Psoas muscle (tissue), 7 donors: ENCODE measurements at regions not wholly inside any gene's neighbourhood (a gene's known extent, or its start where the extent isn't known, plus 50 kb on each side); places are given as distances from the start of the nearest gene placed in this dataset.

Experiments used
- ATAC-seq, 4 donors: fragments of 200-7000 bp; cut with Tn5 transposase; one replicate each; pipeline ENCODE4 v1.9.1; 2020; ENCODE audit warnings: moderate library complexity in 3 of 4, mild to moderate bottlenecking in 2 of 4
- DNase-seq, 2 donors: peaks; one replicate each; pipeline ENCODE4 v3.0.0-alpha.2; 2020
- H3K27ac ChIP-seq: fragments of 200-600 bp; one replicate; pipeline ENCODE4 v1.8.0; 2022
- H3K27me3 ChIP-seq, 3 donors: fragments of 200-600 bp in 1 of 3; one replicate each; pipeline versions ENCODE4 v1.6.1 to v1.8.0; 2013 to 2022; ENCODE audit warnings: low read length in 2 of 3, mild to moderate bottlenecking in 2 of 3, moderate library complexity in 1 of 3; ENCODE audit not compliant: insufficient read depth in 3 of 3
- H3K36me3 ChIP-seq, 2 donors: fragments of 200-600 bp in 1 of 2; one replicate each; pipeline versions ENCODE4 v1.6.1 to v1.8.0; 2013 to 2022; ENCODE audit warnings: low read depth in 1 of 2, mild to moderate bottlenecking in 1 of 2, moderate library complexity in 1 of 2; ENCODE audit not compliant: insufficient read depth in 1 of 2
- H3K4me1 ChIP-seq: fragments of 200-600 bp; one replicate; pipeline ENCODE4 v1.8.0; 2022
- H3K4me3 ChIP-seq: fragments of 200-600 bp; one replicate; pipeline ENCODE4 v1.8.0; 2022; ENCODE audit warnings: mild to moderate bottlenecking
- H3K9me3 ChIP-seq: fragments of 200-600 bp; one replicate; pipeline ENCODE4 v1.8.0; 2022
- CTCF ChIP-seq: fragments of 200-600 bp; IDR thresholded peaks from one replicate; pipeline ENCODE4 v1.8.0; 2022; ENCODE audit warnings: antibody characterized with exemption
- WGBS, 3 donors: extraction: QIAGEN DNeasy Blood & Tissue Kit; methylation state at CpG; one replicate each; pipeline versions ENCODE4 v1.1.6 to v1.1.7; 2013; 5-methylcytosine and 5-hydroxymethylcytosine counted together
- intact Hi-C, 2 donors: fragments of 100-400 bp; cut with DNase I; formaldehyde crosslinking; loops; one replicate each; pipeline versions ENCODE4 v1.11.0 to v1.14.2; 2022
- donor health status: healthy with polysubstance abuse.
- donor health status: DM: no; HTN: no; CAD: no; lungs with moderate emphysema.
- donor health status: Bipolar disorder and iron deficiency.
- donor health status: healthy.
- donor health status: DM: yes; HTN: yes; CAD: no.
- donor health status: DM: no; HTN: no; CAD: no.
- donor health status: DM: yes; HTN: yes; CAD: no.

- ATAC-seq (no peak), DNase-seq (no peak)
- H3K4me3 ChIP-seq: no peak overlapping the region
- no peaks in the 10 kb centered on the region for H3K27me3 ChIP-seq
- intact Hi-C loops: no loop called here
- H3K36me3 ChIP-seq: no peaks in the 10 kb centered on the region
- H3K9me3 ChIP-seq: no peaks in the 10 kb centered on the region
- no peak for TF ChIP-seq CTCF
- no peak overlapping the region for H3K27ac ChIP-seq
- no peaks in the 10 kb centered on the region for H3K4me1 ChIP-seq
- 65 to 71% (median 70%) methylated on average over 6 of the region's 6 CpGs for WGBS, 3 donors
Observed at GRCh38 chr15:97598353-97598798, 362.1 kb upstream of the ARRDC4 start.

GRCh38 chr15:97600190-97600589 is 360.3 kb upstream of the ARRDC4 start:
- no peak overlapping the region for H3K27ac ChIP-seq
- intact Hi-C loops: no loop called here
- 78 to 81% (median 80%) methylated on average over 5 of the region's 5 CpGs for WGBS, 3 donors
- ATAC-seq (no peak), DNase-seq (no peak)
- H3K9me3 ChIP-seq: no peaks in the 10 kb centered on the region
- no peaks in the 10 kb centered on the region for H3K36me3 ChIP-seq
- TF ChIP-seq CTCF: no peak
- no peak overlapping the region for H3K4me3 ChIP-seq
- no peaks in the 10 kb centered on the region for H3K4me1 ChIP-seq
- no peaks in the 10 kb centered on the region for H3K27me3 ChIP-seq

- H3K4me3 ChIP-seq: no peak overlapping the region
- ATAC-seq: no peak
- DNase-seq: no peak
- TF ChIP-seq CTCF: no peak
- H3K27ac ChIP-seq: no peak overlapping the region
- H3K4me1 ChIP-seq: no peaks in the 10 kb centered on the region
- no peaks in the 10 kb centered on the region for H3K9me3 ChIP-seq
- intact Hi-C loops: no loop called here
- no peaks in the 10 kb centered on the region for H3K27me3 ChIP-seq
- WGBS, 3 donors: 38 to 47% (median 39%) methylated on average over 2 of the region's 2 CpGs
- H3K36me3 ChIP-seq: no peaks in the 10 kb centered on the region
Observed at GRCh38 chr15:97604677-97605076, 355.8 kb upstream of the ARRDC4 start.

GRCh38 chr15:97615114-97615513 is 345.4 kb upstream of the ARRDC4 start:
- no peaks in the 10 kb centered on the region for H3K27me3 ChIP-seq
- intact Hi-C loops: no loop called here
- H3K4me1 ChIP-seq: no peaks in the 10 kb centered on the region
- DNase-seq: no peak
- H3K4me3 ChIP-seq: no peak overlapping the region
- H3K9me3 ChIP-seq: peaks cover 16% of the 10 kb centered on the region
- no peak overlapping the region for H3K27ac ChIP-seq
- WGBS, 3 donors: 79 to 94% (median 85%) methylated on average over 1 of the region's 1 CpG
- H3K36me3 ChIP-seq: no peaks in the 10 kb centered on the region
- no peak for ATAC-seq
- no peak for TF ChIP-seq CTCF

- no peak for TF ChIP-seq CTCF
- ATAC-seq: no peak
- no peaks in the 10 kb centered on the region for H3K27me3 ChIP-seq
- H3K36me3 ChIP-seq: no peaks in the 10 kb centered on the region
- no peak overlapping the region for H3K27ac ChIP-seq
- intact Hi-C loops: no loop called here
- no peak for DNase-seq
- H3K9me3 ChIP-seq: no peaks in the 10 kb centered on the region
- H3K4me1 ChIP-seq: no peaks in the 10 kb centered on the region
- no peak overlapping the region for H3K4me3 ChIP-seq
- 57 to 63% (median 58%) methylated on average over 3 of the region's 3 CpGs for WGBS, 3 donors
Observed at GRCh38 chr15:97623091-97623661, 337.3 kb upstream of the ARRDC4 start.
